ENCODE measurements at regions not wholly inside any gene's neighbourhood (a gene's known extent, or its start where the extent isn't known, plus 50 kb on each side); places are given as distances from the start of the nearest gene placed in this dataset.

GRCh38 chr2:4908461-4908860 is 783.7 kb upstream of the SOX11 start:
- no peak for TF ChIP-seq CTCF (IDR thresholded peaks at IDR 0.05; ENCODE audit: insufficient read depth, low read length, severe bottlenecking)
- no peak for FAIRE-seq
- Histone ChIP-seq H3K36me3 (ENCODE audit: control insufficient read depth, insufficient read depth, low read length) (no peaks in the 10 kb centered on the region), H3K27me3 (ENCODE audit: control insufficient read depth, insufficient read depth, low read length) (no peaks in the 10 kb centered on the region), H3K4me3 (ENCODE audit: low read depth, low read length) (no peak overlapping the region)
- no peak for DNase-seq (ENCODE audit: low read depth)

- Histone ChIP-seq H3K36me3 (ENCODE audit: control insufficient read depth, insufficient read depth, low read length) (no peaks in the 10 kb centered on the region), H3K27me3 (ENCODE audit: control insufficient read depth, insufficient read depth, low read length) (no peaks in the 10 kb centered on the region), H3K4me3 (ENCODE audit: low read depth, low read length) (no peak overlapping the region)
- FAIRE-seq (no peak), DNase-seq (ENCODE audit: low read depth) (no peak)
- TF ChIP-seq CTCF (IDR thresholded peaks at IDR 0.05; ENCODE audit: insufficient read depth, low read length, severe bottlenecking): no peak
Observed at GRCh38 chr2:4909346-4910009, 782.7 kb upstream of the SOX11 start.

GRCh38 chr2:4914036-4914435 is 778.1 kb upstream of the SOX11 start:
- H3K4me3 ChIP-seq (ENCODE audit: low read depth, low read length): no peak overlapping the region
- no peaks in the 10 kb centered on the region for H3K36me3 ChIP-seq (ENCODE audit: control insufficient read depth, insufficient read depth, low read length)
- FAIRE-seq (no peak), DNase-seq (ENCODE audit: low read depth) (no peak)
- TF ChIP-seq CTCF (IDR thresholded peaks at IDR 0.05; ENCODE audit: insufficient read depth, low read length, severe bottlenecking): no peak
- no peaks in the 10 kb centered on the region for H3K27me3 ChIP-seq (ENCODE audit: control insufficient read depth, insufficient read depth, low read length)

- no peaks in the 10 kb centered on the region for H3K27me3 ChIP-seq (ENCODE audit: control insufficient read depth, insufficient read depth, low read length)
- DNase-seq (ENCODE audit: low read depth) (peak; percentile 50), FAIRE-seq (peak; percentile 60)
- H3K36me3 ChIP-seq (ENCODE audit: control insufficient read depth, insufficient read depth, low read length): no peaks in the 10 kb centered on the region
- H3K4me3 ChIP-seq (ENCODE audit: low read depth, low read length): no peak overlapping the region
- no peak for TF ChIP-seq CTCF (IDR thresholded peaks at IDR 0.05; ENCODE audit: insufficient read depth, low read length, severe bottlenecking)
Observed at GRCh38 chr2:4914551-4914950, 777.6 kb upstream of the SOX11 start.

GRCh38 chr2:4915357-4915756 is 776.8 kb upstream of the SOX11 start:
- no peak for TF ChIP-seq CTCF (IDR thresholded peaks at IDR 0.05; ENCODE audit: insufficient read depth, low read length, severe bottlenecking)
- Histone ChIP-seq H3K27me3 (ENCODE audit: control insufficient read depth, insufficient read depth, low read length) (no peaks in the 10 kb centered on the region), H3K36me3 (ENCODE audit: control insufficient read depth, insufficient read depth, low read length) (no peaks in the 10 kb centered on the region), H3K4me3 (ENCODE audit: low read depth, low read length) (no peak overlapping the region)
- FAIRE-seq: no peak
- no peak for DNase-seq (ENCODE audit: low read depth)

- no peaks in the 10 kb centered on the region for H3K27me3 ChIP-seq (ENCODE audit: control insufficient read depth, insufficient read depth, low read length)
- no peak for TF ChIP-seq CTCF (IDR thresholded peaks at IDR 0.05; ENCODE audit: insufficient read depth, low read length, severe bottlenecking)
- FAIRE-seq: no peak
- no peaks in the 10 kb centered on the region for H3K36me3 ChIP-seq (ENCODE audit: control insufficient read depth, insufficient read depth, low read length)
- H3K4me3 ChIP-seq (ENCODE audit: low read depth, low read length): no peak overlapping the region
- no peak for DNase-seq (ENCODE audit: low read depth)
Observed at GRCh38 chr2:4916094-4916493, 776.1 kb upstream of the SOX11 start.
